GM20431 (cell line): ENCODE measurements at regions not wholly inside any gene's neighbourhood (a gene's known extent, or its start where the extent isn't known, plus 50 kb on each side); places are given as distances from the start of the nearest gene placed in this dataset.
"Not testable (repeated sequence)": the region's sequence is repeated elsewhere in the genome, so short reads cannot be mapped to it uniquely, and the experiment has no call there.

Experiments
- in situ Hi-C: fragments of 300-500 bp; cut with MseI, MboI; formaldehyde crosslinking; loops from one replicate; pipeline ENCODE4 v1.15.0; 2020; ENCODE audit warnings: low sequenced_read_pairs; ENCODE audit not compliant: unreplicated experiment

- in situ Hi-C loops, result no loop called here
Measured at GRCh38 chr18:71433373-71433772, 1110.8 kb downstream of the CBLN2 start.

- in situ Hi-C loops, result no loop called here
Measured at GRCh38 chr18:71431689-71432088, 1112.5 kb downstream of the CBLN2 start.

GRCh38 chr18:71431171-71431570 lies 1113.0 kb downstream of the CBLN2 start:
- in situ Hi-C loops, result no loop called here

- in situ Hi-C loops, result no loop called here
Measured at GRCh38 chr18:71426441-71426840, 1117.7 kb downstream of the CBLN2 start.

GRCh38 chr18:71405169-71405809 lies 1116.4 kb downstream of the SOCS6 start:
- in situ Hi-C loops, result no loop called here

GRCh38 chr18:71403501-71403900 lies 1114.7 kb downstream of the SOCS6 start:
- in situ Hi-C loops, result no loop called here

GRCh38 chr18:71398531-71398930 lies 1109.7 kb downstream of the SOCS6 start:
- in situ Hi-C loops, result no loop called here

- in situ Hi-C loops, result no loop called here
Measured at GRCh38 chr18:71388148-71388547, 1099.3 kb downstream of the SOCS6 start.

GRCh38 chr18:71374294-71375000 lies 1085.6 kb downstream of the SOCS6 start:
- in situ Hi-C loops, result no loop called here

GRCh38 chr18:71371951-71372605 lies 1083.2 kb downstream of the SOCS6 start:
- in situ Hi-C loops, result no loop called here

GRCh38 chr18:71370671-71371445 lies 1082.0 kb downstream of the SOCS6 start:
- in situ Hi-C loops, result no loop called here

GRCh38 chr18:71370095-71370494 lies 1081.2 kb downstream of the SOCS6 start:
- in situ Hi-C loops, result no loop called here

- in situ Hi-C loops, result no loop called here
Measured at GRCh38 chr18:71362140-71362539, 1073.3 kb downstream of the SOCS6 start.

- in situ Hi-C loops, result not testable (repeated sequence)
Measured at GRCh38 chr18:71355599-71355998, 1066.8 kb downstream of the SOCS6 start.

- in situ Hi-C loops, result no loop called here
Measured at GRCh38 chr18:71352618-71353017, 1063.8 kb downstream of the SOCS6 start.

- in situ Hi-C loops, result no loop called here
Measured at GRCh38 chr18:71336576-71337210, 1047.8 kb downstream of the SOCS6 start.

- in situ Hi-C loops, result no loop called here
Measured at GRCh38 chr18:71329563-71329962, 1040.7 kb downstream of the SOCS6 start.

GRCh38 chr18:71329114-71329513 lies 1040.3 kb downstream of the SOCS6 start:
- in situ Hi-C loops, result no loop called here

GRCh38 chr18:71327850-71328249 lies 1039.0 kb downstream of the SOCS6 start:
- in situ Hi-C loops, result no loop called here

- in situ Hi-C loops, result no loop called here
Measured at GRCh38 chr18:71327441-71327840, 1038.6 kb downstream of the SOCS6 start.
